ENCODE measurements at regions not wholly inside any gene's neighbourhood (a gene's known extent, or its start where the extent isn't known, plus 50 kb on each side); places are given as distances from the start of the nearest gene placed in this dataset.

GRCh38 chr20:23231561-23232218 lies 118.9 kb upstream of the NXT1 start:
- ATAC-seq: no peak

GRCh38 chr20:23230766-23231385 lies 119.7 kb upstream of the NXT1 start:
- no peaks in the 10 kb centered on the region for H3K36me3 ChIP-seq (replicated peaks in 1 of 2; ENCODE audit: insufficient read depth in 1 of 2, low read depth in 2 of 2)
- TF ChIP-seq, protein P1, sequence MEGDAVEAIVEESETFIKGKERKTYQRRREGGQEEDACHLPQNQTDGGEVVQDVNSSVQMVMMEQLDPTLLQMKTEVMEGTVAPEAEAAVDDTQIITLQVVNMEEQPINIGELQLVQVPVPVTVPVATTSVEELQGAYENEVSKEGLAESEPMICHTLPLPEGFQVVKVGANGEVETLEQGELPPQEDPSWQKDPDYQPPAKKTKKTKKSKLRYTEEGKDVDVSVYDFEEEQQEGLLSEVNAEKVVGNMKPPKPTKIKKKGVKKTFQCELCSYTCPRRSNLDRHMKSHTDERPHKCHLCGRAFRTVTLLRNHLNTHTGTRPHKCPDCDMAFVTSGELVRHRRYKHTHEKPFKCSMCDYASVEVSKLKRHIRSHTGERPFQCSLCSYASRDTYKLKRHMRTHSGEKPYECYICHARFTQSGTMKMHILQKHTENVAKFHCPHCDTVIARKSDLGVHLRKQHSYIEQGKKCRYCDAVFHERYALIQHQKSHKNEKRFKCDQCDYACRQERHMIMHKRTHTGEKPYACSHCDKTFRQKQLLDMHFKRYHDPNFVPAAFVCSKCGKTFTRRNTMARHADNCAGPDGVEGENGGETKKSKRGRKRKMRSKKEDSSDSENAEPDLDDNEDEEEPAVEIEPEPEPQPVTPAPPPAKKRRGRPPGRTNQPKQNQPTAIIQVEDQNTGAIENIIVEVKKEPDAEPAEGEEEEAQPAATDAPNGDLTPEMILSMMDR (IDR thresholded peaks at IDR 0.05): no peak
- no peak for TF ChIP-seq POLR2A (IDR thresholded peaks at IDR 0.05)
- WGBS, 2 donors: 70 to 72% methylated on average over 16 of the region's 16 CpGs
- no peak for DNase-seq
- no peaks in the 10 kb centered on the region for H3K27me3 ChIP-seq
- no peak overlapping the region for H3K27ac ChIP-seq
- no peak for ATAC-seq
- intact Hi-C loops (cut with DNase I): no loop called here
- no peak overlapping the region for H3K4me3 ChIP-seq
- H3K9me3 ChIP-seq: no peaks in the 10 kb centered on the region
- no peaks in the 10 kb centered on the region for H3K4me1 ChIP-seq

More at GRCh38 chr20:23231561-23232218, 118.9 kb upstream of the NXT1 start:
- no peak for DNase-seq
- no peaks in the 10 kb centered on the region for H3K36me3 ChIP-seq (replicated peaks in 1 of 2; ENCODE audit: insufficient read depth in 1 of 2, low read depth in 2 of 2)
- no peaks in the 10 kb centered on the region for H3K9me3 ChIP-seq
- H3K4me3 ChIP-seq: no peak overlapping the region
- intact Hi-C loops (cut with DNase I): no loop called here
- no peaks in the 10 kb centered on the region for H3K4me1 ChIP-seq
- TF ChIP-seq, protein P1 (IDR thresholded peaks at IDR 0.05): no peak
- no peak for TF ChIP-seq POLR2A (IDR thresholded peaks at IDR 0.05)
- WGBS, 2 donors: 83 to 84% methylated on average over 6 of the region's 6 CpGs
- no peaks in the 10 kb centered on the region for H3K27me3 ChIP-seq
- H3K27ac ChIP-seq: no peak overlapping the region

DNA sequence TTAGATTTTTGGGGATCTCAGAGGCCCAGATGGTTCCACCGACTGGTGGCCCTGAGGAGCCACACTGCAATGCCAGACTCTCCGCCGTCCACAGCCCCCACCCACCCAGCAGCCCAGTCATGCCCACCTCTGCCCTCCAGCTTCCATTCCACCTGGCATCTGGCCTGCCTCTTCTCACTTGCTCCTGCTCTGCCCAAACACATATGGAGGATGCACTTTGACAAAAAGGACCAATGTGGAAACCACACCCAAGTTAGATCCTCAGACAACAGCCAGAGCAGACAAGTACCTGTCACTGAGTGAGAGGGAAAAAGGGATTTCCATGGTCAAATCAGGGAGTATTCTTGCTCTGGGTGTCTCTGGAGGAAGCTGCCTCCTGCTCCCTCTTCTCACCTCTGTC lies 120.6 kb upstream of the NXT1 start:
- TF ChIP-seq POLR2A (IDR thresholded peaks at IDR 0.05): no peak
- TF ChIP-seq, protein P1 (IDR thresholded peaks at IDR 0.05): no peak
- Histone ChIP-seq H3K36me3 (replicated peaks in 1 of 2; ENCODE audit: insufficient read depth in 1 of 2, low read depth in 2 of 2) (no peaks in the 10 kb centered on the region), H3K9me3 (no peaks in the 10 kb centered on the region), H3K27me3 (no peaks in the 10 kb centered on the region), H3K4me1 (no peaks in the 10 kb centered on the region), H3K27ac (no peak overlapping the region), H3K4me3 (no peak overlapping the region)
- intact Hi-C loops (cut with DNase I): no loop called here
- WGBS, 2 donors: 45 to 63% methylated on average over 3 of the region's 3 CpGs
- DNase-seq: no peak
- ATAC-seq: no peak

- 51 to 64% methylated on average over 3 of the region's 3 CpGs for WGBS, 2 donors
- TF ChIP-seq, protein P1 (IDR thresholded peaks at IDR 0.05): no peak
- TF ChIP-seq POLR2A (IDR thresholded peaks at IDR 0.05): no peak
- intact Hi-C loops (cut with DNase I): no loop called here
- H3K4me3 ChIP-seq: no peak overlapping the region
- no peak for DNase-seq
- H3K27ac ChIP-seq: no peak overlapping the region
- no peaks in the 10 kb centered on the region for H3K9me3 ChIP-seq
- no peak for ATAC-seq
- no peaks in the 10 kb centered on the region for H3K4me1 ChIP-seq
- H3K27me3 ChIP-seq: no peaks in the 10 kb centered on the region
- no peaks in the 10 kb centered on the region for H3K36me3 ChIP-seq (replicated peaks in 1 of 2; ENCODE audit: insufficient read depth in 1 of 2, low read depth in 2 of 2)
Measured at GRCh38 chr20:23228912-23229311, 121.7 kb upstream of the NXT1 start.

GRCh38 chr20:23227976-23228375 lies 122.6 kb upstream of the NXT1 start:
- DNase-seq: no peak
- Histone ChIP-seq H3K27me3 (no peaks in the 10 kb centered on the region), H3K9me3 (no peaks in the 10 kb centered on the region), H3K27ac (no peak overlapping the region), H3K4me1 (no peaks in the 10 kb centered on the region), H3K4me3 (no peak overlapping the region), H3K36me3 (replicated peaks in 1 of 2; ENCODE audit: insufficient read depth in 1 of 2, low read depth in 2 of 2) (no peaks in the 10 kb centered on the region)
- intact Hi-C loops (cut with DNase I): no loop called here
- TF ChIP-seq POLR2A (IDR thresholded peaks at IDR 0.05): no peak
- TF ChIP-seq, protein P1 (IDR thresholded peaks at IDR 0.05): no peak
- WGBS, 2 donors: 34 to 42% methylated on average over 7 of the region's 7 CpGs
- ATAC-seq: no peak
